HG03175 (cell line): ENCODE measurements at regions not wholly inside any gene's neighbourhood (a gene's known extent, or its start where the extent isn't known, plus 50 kb on each side); places are given as distances from the start of the nearest gene placed in this dataset.

Experiments used
- ATAC-seq: cut with Tn5 transposase; IDR thresholded peaks from one replicate; pipeline ENCODE4 v1.9.1; 2021; ENCODE audit warnings: mild to moderate bottlenecking, moderate library complexity; ENCODE audit not compliant: unreplicated experiment

- ATAC-seq = no peak
These were observed 125.1 kb upstream of the VIPR2 start for GRCh38 chr7:159269745-159270144.

- no peak for ATAC-seq
These were observed 118.8 kb upstream of the VIPR2 start for GRCh38 chr7:159263430-159263829.

GRCh38 chr7:159253657-159254056 lies 109.0 kb upstream of the VIPR2 start:
- ATAC-seq = no peak

- ATAC-seq = no peak
These were observed 105.8 kb upstream of the VIPR2 start for GRCh38 chr7:159250471-159250870.

GRCh38 chr7:159249671-159250070 lies 105.0 kb upstream of the VIPR2 start:
- ATAC-seq = no peak

GRCh38 chr7:159247910-159248309 lies 103.2 kb upstream of the VIPR2 start:
- ATAC-seq = no peak

GRCh38 chr7:159246702-159247480 lies 102.2 kb upstream of the VIPR2 start:
- ATAC-seq = no peak

GRCh38 chr7:159240962-159241361 lies 96.3 kb upstream of the VIPR2 start:
- ATAC-seq = no peak

- no peak for ATAC-seq
These were observed 94.4 kb upstream of the VIPR2 start for GRCh38 chr7:159239028-159239427.

- no peak for ATAC-seq
These were observed 93.9 kb upstream of the VIPR2 start for GRCh38 chr7:159238541-159238940.

- ATAC-seq = no peak
These were observed 92.5 kb upstream of the VIPR2 start for GRCh38 chr7:159237022-159237653.

GRCh38 chr7:159231017-159231416 lies 86.3 kb upstream of the VIPR2 start:
- no peak for ATAC-seq

- ATAC-seq = no peak
These were observed 85.2 kb upstream of the VIPR2 start for GRCh38 chr7:159229683-159230475.

- ATAC-seq = no peak
These were observed 82.8 kb upstream of the VIPR2 start for GRCh38 chr7:159227433-159227832.

- no peak for ATAC-seq
These were observed 81.5 kb upstream of the VIPR2 start for GRCh38 chr7:159226011-159226702.

- no peak for ATAC-seq
These were observed 73.9 kb upstream of the VIPR2 start for GRCh38 chr7:159218607-159219006.

GRCh38 chr7:159218170-159218569 lies 73.5 kb upstream of the VIPR2 start:
- ATAC-seq = no peak

GRCh38 chr7:159215076-159215475 lies 70.4 kb upstream of the VIPR2 start:
- ATAC-seq = no peak

- no peak for ATAC-seq
These were observed 68.6 kb upstream of the VIPR2 start for GRCh38 chr7:159213253-159213652.

- no peak for ATAC-seq
These were observed 67.6 kb upstream of the VIPR2 start for GRCh38 chr7:159212226-159212625.

GRCh38 chr7:159211540-159212182 lies 67.0 kb upstream of the VIPR2 start:
- no peak for ATAC-seq
